ENCODE measurements at regions not wholly inside any gene's neighbourhood (a gene's known extent, or its start where the extent isn't known, plus 50 kb on each side); places are given as distances from the start of the nearest gene placed in this dataset.

DNA sequence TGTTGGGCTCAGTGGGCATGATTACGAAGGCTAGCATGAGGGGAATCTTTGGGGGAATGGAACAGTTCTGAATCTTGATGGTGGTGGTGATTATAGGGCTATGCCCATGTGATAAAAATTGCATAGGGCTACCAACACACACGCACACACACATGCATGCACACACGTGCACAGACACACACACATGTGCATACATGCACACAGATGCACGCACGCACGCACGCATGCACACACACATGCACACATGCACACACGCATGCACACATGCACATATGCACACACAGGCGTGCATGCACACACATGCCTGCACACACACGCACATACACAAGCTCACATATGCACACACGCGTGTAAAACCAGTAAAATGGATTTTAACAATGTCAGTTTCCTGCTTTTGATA lies 85.9 kb downstream of the MUC16 start:
- TF ChIP-seq, protein P1, sequence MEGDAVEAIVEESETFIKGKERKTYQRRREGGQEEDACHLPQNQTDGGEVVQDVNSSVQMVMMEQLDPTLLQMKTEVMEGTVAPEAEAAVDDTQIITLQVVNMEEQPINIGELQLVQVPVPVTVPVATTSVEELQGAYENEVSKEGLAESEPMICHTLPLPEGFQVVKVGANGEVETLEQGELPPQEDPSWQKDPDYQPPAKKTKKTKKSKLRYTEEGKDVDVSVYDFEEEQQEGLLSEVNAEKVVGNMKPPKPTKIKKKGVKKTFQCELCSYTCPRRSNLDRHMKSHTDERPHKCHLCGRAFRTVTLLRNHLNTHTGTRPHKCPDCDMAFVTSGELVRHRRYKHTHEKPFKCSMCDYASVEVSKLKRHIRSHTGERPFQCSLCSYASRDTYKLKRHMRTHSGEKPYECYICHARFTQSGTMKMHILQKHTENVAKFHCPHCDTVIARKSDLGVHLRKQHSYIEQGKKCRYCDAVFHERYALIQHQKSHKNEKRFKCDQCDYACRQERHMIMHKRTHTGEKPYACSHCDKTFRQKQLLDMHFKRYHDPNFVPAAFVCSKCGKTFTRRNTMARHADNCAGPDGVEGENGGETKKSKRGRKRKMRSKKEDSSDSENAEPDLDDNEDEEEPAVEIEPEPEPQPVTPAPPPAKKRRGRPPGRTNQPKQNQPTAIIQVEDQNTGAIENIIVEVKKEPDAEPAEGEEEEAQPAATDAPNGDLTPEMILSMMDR (conservative IDR thresholded peaks at IDR 0.05 in 1 of 2, IDR thresholded peaks at IDR 0.05 in 1 of 2; ENCODE audit: low read depth in 1 of 2, low read length in 2 of 2): no peak
- TF ChIP-seq EZH2 (IDR thresholded peaks at IDR 0.05; ENCODE audit: low read length, missing control alignments): no peak

Data from fibroblast of lung (primary cell).